IPS-18c (cell line): ENCODE measurements at regions not wholly inside any gene's neighbourhood (a gene's known extent, or its start where the extent isn't known, plus 50 kb on each side); places are given as distances from the start of the nearest gene placed in this dataset.

Experiments used
- H3K4me3 ChIP-seq: 2 replicates; pipeline ENCODE4 v1.7.0; 2013; ENCODE audit warnings: low read depth, mild to moderate bottlenecking, low read length, moderate library complexity; ENCODE audit not compliant: insufficient read depth
- H3K9me3 ChIP-seq: one replicate; pipeline ENCODE4 v1.6.1; 2013; ENCODE audit warnings: mild to moderate bottlenecking, low read length, moderate library complexity; ENCODE audit not compliant: control insufficient read depth, insufficient read depth

DNA sequence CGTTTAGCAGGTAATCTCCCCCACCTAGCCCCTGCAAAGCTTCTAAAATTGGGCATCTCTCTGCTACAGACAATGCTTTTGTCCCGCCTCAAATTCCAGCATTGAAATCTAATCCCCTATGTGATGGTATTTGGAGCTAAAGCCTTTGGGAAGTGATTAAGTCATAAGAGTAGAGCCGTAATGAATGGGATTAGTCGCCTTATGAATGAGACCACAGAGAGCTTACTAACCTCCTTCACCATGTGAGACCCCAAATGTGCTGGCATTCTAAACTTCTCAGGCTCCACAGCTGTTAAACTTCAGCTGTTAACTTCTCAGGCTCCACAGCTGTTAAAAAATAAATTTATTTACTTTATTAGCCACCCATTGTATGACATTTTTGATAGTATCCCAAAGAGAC lies 374.2 kb upstream of the BCHE start:
- no peaks in the 10 kb centered on the region for H3K9me3 ChIP-seq
- H3K4me3 ChIP-seq: no peak overlapping the region

DNA sequence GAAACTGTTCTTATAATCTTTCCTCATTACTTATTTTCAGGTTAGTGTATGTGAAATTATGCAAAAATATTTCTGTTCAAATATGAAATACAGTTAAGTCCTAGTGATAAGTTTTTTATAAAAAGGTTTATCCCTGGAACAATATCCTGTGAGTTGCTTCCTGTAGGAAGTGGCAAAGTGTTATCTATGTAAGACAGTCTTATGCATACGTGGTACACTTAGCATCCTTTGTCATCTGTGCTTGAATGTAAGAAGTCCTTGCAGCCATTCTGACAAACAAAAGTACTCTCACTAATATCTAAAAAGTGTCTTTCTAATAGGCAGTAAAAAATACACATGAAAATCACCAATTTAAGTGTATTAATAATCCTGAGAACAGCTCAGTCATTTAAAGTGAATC lies 372.5 kb upstream of the BCHE start:
- H3K9me3 ChIP-seq: no peaks in the 10 kb centered on the region
- H3K4me3 ChIP-seq: no peak overlapping the region

DNA sequence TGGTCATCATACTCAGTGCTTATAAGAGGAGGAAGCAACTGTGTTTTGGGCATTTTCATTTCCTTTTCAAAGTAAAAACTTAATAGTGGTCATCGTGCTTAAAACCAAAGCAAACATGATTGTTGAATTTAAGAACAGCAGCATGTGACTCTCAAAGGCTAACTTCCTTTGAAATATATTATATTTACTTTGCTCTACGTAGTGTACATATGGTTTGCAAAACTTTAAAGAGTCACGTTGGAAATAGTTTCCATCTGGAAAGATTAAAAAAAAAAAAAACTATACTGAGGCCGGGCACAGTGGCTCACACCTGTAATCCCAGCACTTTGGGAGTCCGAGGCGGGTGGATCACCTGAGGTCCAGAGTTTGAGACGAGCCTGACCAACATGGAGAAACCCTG lies 367.9 kb upstream of the BCHE start:
- Histone ChIP-seq H3K4me3 (no peak overlapping the region), H3K9me3 (no peaks in the 10 kb centered on the region)

DNA sequence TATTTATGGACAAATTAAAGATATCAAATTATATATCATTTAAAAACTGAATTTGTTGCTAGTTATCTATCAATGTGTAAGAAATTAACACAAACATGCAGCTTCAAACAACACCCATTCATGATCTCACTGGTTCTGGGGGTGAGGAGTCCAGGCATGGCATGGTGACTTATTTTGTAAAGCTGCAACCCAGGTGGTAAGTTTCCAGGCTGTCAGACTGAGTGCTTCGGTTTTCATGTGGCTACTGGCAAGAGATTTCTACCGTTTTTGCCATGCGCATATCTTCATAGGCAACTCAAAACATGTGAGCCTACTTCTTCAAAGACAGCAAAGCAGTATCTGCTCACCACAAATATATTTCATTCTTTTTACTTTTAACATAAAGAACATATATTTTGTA lies 364.3 kb upstream of the BCHE start:
- Histone ChIP-seq H3K9me3 (no peaks in the 10 kb centered on the region), H3K4me3 (no peak overlapping the region)

DNA sequence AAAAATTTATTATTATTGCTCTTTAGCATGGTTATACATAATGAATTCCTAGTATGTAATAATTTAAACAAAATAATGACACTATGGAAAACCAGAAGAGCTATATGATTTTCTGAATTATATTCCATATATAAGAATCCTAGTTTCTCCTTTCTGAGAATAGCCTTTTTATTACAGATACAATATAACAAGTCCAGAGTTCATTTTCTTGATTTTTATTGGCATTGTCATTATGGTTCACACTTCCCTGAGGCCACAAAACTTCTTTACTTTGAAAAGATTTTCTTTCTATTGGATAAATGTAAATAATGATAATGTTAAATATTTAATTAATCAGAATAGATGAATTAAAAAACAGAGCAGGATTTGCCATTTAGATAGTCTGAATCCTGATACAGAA lies 362.3 kb upstream of the BCHE start:
- H3K4me3 ChIP-seq: no peak overlapping the region

DNA sequence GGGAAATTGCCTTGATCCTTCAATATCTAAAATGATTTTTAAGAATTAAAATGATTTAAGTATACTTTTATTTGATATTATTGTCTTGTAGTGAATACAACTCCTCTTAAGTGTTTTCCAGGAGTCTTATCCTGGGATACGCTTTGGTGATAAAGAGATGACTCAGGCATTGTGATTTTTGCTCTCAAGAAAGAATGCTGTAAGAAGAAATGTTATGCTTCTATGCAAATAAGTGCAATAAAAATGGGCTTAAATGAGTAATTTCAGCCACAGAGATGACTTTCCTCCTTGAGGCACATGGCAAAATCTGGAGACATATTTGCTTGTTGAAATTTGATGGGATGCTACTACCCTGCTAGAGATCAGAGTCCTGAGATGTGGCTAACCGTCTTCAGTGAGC lies 358.6 kb upstream of the BCHE start:
- H3K9me3 ChIP-seq: no peaks in the 10 kb centered on the region
- H3K4me3 ChIP-seq: no peak overlapping the region

More for the DNA sequence above, 362.3 kb upstream of the BCHE start:
- H3K9me3 ChIP-seq: no peaks in the 10 kb centered on the region

DNA sequence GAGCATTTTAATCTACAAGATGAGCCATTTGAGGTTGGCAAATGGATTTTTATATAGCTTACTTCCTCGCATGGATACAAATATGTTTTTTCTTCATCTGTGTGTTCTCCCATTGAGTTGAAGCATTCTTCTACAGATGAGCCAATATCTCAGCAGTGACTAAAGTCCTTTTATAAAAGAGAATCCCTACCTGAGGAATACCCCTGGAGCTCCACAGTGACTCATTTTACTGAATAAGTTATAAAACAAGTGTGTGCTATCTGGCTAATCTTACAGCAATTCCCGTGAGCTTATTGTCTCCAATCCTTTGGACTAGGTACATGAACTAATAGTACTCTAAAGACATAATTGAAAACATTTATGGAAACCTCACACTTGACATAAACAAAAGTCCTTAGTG lies 354.2 kb upstream of the BCHE start:
- Histone ChIP-seq H3K9me3 (no peaks in the 10 kb centered on the region), H3K4me3 (no peak overlapping the region)

DNA sequence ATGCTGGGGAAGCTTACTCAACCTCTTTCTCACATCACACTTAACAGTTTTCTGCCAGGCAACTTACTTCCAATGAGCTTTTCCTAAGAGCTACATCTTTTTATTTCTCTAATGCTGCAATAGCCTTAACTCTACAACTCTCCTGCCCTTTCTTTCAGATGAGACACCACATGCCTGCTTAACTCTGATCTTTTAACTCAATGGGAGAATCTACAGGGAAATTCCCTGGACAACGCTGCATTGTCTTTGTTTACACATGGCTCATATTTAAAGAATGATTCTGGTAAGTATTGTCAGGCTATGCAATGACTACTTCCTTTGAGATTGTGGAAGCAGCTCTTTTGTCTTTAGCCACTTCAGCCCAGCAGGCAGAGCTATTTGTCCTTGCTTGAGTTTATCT lies 353.1 kb upstream of the BCHE start:
- Histone ChIP-seq H3K9me3 (no peaks in the 10 kb centered on the region), H3K4me3 (no peak overlapping the region)

DNA sequence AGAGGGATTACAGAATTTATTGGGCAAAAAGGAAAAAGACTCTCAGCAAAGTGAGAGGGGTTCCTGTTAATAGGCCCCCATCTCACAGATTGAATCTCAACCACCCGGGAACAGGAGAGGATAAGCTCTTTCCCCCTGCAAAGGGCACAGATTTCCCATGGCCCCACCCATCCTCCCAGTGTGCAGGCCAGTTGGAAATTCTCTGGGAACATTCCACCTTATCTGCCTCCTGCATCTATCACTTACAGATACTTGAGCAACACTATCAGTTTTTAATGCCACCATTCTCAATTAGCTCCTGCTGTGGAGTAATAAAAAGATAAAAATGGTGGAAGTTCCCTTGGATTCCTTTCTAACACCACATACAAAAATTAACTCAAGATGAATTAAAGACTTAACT lies 350.0 kb upstream of the BCHE start:
- no peaks in the 10 kb centered on the region for H3K9me3 ChIP-seq
- H3K4me3 ChIP-seq: no peak overlapping the region

DNA sequence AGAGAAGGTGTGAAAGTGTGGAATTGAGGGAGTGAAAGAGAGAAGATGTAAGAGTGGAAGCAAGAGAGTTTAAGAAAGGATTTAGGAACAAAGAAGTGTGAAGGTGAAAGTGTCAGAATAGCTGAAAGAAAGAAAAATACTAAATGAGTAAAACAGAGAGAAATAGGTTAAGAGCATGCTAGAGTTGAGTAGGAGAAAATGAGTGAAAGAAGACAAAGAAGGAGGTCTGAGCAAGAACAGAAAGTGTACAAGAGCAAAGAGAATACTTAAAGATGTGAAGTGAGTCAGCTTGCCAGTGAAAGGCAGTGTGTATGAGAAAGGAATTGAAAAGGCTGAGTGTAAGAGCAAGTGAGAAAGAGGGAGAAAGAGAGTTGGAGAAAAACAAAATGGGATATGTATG lies 348.8 kb upstream of the BCHE start:
- Histone ChIP-seq H3K4me3 (no peak overlapping the region), H3K9me3 (no peaks in the 10 kb centered on the region)

DNA sequence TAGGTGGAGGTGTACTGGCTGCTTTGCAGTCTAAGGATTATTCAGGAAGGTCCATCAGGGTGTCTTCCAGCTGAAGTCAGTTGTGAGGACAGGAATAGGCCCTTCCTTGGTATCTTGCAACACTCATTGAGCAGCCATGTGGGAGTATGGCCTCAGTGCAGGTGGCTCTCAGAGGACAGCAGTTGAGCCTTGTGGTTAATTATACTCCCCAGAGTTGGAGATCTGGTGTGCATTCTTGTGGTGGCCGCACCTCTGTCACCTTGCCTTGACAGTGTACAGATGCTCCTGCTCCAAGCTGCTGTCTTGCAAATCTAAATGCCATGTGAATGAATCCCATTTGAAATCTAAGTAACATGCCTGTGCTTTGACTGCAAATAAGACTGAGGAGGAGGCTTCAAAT lies 339.9 kb upstream of the BCHE start:
- no peak overlapping the region for H3K4me3 ChIP-seq
- no peaks in the 10 kb centered on the region for H3K9me3 ChIP-seq

DNA sequence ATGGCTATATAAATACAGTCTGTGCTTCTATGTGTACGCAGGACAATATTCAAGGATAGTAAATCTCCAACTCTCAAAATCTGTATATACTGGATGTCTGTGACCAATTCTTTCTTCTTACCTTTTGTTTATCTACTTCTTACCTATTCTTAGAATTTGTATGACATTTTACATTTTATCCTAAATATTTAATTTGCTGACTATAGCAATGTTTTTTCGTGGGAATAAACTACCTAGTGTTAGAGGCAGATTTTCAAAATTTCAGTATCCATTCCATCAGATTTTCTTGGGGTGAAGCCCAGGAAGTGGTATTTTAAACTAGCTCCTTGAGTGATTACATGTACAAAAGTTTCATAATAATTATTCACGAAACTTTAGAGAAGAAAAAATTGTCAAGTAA lies 334.5 kb upstream of the BCHE start:
- Histone ChIP-seq H3K9me3 (no peaks in the 10 kb centered on the region), H3K4me3 (no peak overlapping the region)

DNA sequence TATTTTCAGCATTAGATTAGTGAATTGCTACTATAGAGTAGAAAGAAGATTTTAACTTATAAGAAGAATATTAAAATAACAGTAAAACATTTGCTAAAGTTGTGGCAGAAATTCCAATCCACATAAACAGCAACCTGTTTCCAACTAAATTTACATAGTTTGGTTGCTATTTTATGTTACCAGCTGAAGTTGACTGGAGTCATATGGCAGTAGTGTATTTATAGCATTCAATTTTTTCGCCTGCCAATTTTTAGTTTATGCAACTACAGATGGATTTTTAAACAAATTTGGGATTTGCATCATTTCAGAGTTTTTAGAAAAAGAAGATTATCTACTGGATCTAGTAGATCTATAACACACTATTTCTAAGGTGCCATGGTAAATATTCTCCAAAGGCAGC lies 332.5 kb upstream of the BCHE start:
- H3K4me3 ChIP-seq: no peak overlapping the region
- no peaks in the 10 kb centered on the region for H3K9me3 ChIP-seq

DNA sequence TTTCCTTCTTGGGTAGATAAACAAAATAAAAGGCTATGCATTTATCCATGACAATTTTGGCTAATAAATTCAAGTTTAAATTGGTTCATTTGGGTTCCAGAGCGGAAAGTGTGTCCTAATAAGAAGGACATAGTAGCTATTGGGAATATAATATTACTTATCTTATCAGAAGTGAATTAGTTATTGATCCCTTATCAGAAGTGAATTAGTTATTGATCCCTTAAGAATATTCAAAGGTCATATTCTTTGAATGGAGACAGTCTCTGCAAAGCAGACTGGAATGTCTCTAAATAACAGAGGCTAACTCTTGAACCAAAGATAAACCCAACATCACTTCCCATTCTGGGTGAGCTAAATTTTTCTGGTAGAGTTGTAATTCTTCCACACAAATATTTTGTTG lies 290.7 kb upstream of the BCHE start:
- Histone ChIP-seq H3K4me3 (no peak overlapping the region), H3K9me3 (no peaks in the 10 kb centered on the region)

DNA sequence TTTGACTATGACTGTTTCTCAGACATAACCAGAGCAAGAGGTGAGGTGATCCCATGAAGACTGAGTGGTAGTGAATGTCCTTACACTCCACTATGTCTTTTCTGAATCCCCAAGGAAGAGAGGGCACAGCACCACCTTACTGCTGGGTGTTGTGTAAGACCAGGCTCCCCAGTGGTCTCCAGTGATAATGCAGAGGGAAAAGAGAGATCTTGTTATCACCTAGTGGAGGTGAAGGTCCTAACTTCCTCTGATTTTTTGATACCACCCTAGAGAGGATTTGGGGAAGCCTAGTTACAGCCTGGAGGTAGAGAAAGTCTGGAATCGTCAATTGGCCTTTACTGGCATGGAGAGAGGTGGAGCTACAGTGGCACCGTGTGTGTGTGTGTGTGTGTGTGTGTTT lies 288.0 kb upstream of the BCHE start:
- H3K4me3 ChIP-seq: no peak overlapping the region
- H3K9me3 ChIP-seq: no peaks in the 10 kb centered on the region

DNA sequence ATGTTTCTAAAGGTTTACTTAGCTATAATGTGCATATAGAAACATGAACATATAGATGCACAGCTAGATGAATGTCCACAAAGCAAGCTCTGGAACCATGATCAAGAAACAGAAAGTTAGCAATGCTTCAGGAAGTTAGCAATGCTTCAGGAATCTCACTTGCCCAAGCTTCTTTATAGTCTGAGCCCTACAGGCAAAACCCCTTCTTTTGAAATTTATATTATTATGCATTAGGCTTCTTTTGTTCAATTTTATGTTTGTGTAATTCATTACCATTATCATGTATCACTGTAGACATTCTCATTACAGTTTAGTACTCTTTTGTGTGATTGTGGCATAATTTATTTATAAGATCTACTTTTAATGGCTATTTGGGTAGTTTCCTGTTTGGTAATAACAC lies 286.4 kb upstream of the BCHE start:
- Histone ChIP-seq H3K9me3 (no peaks in the 10 kb centered on the region), H3K4me3 (no peak overlapping the region)

DNA sequence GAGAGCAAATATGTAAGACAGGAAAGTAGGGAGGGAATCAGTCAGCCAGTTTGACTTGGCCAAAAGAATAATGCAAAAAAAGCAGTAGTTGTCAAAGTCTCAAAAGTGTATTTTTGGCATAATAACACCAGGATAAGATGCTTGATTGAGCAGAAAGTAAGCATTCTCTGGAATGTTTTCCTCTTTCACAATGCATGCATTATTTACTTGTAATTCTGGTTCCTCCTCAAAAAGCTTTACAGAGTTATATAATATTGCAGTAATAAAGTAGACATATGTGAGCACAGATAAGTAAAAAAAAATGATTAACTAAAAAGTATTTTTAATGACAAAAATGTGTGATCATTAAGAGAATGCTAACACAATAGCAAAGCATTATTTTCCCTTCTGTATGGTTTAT lies 285.9 kb upstream of the BCHE start:
- H3K4me3 ChIP-seq: no peak overlapping the region
- H3K9me3 ChIP-seq: no peaks in the 10 kb centered on the region

DNA sequence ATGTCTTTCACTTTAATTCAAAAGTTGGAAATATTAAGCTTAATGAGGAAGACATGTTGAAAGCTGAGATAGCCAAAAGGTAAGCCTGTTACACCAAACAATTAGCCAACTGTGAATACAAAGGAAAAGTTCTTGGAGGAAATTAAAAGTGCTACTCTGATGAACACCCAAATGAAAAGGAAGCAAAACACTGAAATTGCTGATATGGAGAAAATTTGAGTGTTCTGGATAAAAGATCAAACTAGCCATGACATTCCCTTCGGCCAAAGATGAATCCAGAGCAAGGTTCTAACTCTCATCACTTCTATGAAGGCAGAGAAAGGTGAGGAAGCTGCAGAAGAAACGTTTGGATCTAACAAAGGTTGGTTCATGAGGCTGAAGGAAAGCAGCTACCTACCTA lies 280.8 kb upstream of the BCHE start:
- Histone ChIP-seq H3K9me3 (no peaks in the 10 kb centered on the region), H3K4me3 (no peak overlapping the region)

DNA sequence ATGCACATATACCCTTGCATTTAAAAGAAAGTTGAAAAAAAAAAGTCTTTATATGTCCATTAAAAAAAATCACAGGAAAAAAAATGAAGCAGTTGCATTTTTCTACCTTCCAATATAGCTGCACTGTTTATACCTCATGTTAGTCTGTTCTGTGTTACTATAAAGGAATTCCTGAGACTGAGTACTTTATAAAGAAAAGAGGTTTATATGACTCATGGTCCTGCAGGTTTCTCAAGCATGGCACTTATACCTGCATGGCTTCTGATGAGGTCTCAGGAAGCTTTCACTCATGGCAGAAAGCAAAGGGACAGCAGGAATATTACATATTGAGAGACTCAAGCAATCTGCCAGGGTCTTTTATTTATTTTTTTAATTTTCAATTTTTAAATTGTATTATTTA lies 277.2 kb upstream of the BCHE start:
- no peak overlapping the region for H3K4me3 ChIP-seq
- no peaks in the 10 kb centered on the region for H3K9me3 ChIP-seq

DNA sequence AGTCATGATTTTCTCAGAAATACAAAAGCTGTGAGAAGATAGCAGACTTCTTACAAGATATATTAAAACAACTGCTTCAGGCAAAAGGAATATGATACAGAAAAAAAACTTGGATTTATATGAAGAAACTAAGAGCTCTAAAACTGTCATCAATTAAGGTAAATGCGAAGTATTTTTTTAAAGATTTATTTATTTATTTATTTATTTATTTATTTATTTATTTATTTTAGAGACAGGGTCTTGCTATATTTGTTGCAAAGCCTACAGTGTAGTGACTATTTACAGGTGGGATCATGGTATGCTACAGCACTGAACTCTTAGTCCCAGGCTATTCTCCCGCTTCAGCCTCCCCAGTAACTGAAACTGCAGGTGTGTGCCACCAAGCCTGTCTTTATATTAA lies 274.3 kb upstream of the BCHE start:
- no peak overlapping the region for H3K4me3 ChIP-seq
- no peaks in the 10 kb centered on the region for H3K9me3 ChIP-seq
